Body of pancreas (tissue), 4 donors: ENCODE measurements at regions not wholly inside any gene's neighbourhood (a gene's known extent, or its start where the extent isn't known, plus 50 kb on each side); places are given as distances from the start of the nearest gene placed in this dataset.

ENCODE experiments used
- ATAC-seq: fragments of 150-250 bp; one replicate; pipeline ENCODE4 v1.9.1; 2016
- DNase-seq, 4 donors: peaks; one replicate each; pipeline ENCODE4 v3.0.0-alpha.2; 2019
- H3K27ac ChIP-seq, 4 donors: fragments of 200-600 bp; sonication (generic); 1 replicate in 3 of 4; 2 replicates in 1 of 4; pipeline versions ENCODE4 v1.5.1 to v1.6.1; 2016 to 2019; ENCODE audit warnings: mild to moderate bottlenecking in 1 of 4, mixed read lengths in 1 of 4, moderate library complexity in 1 of 4
- H3K27me3 ChIP-seq, 2 donors: fragments of 200-600 bp; sonication (generic); one replicate each; pipeline ENCODE4 v1.6.0; 2016; ENCODE audit warnings: mild to moderate bottlenecking in 1 of 2
- H3K36me3 ChIP-seq, 2 donors: fragments of 200-600 bp; sonication (generic); replicated peaks in 1 of 2; 2 replicates each; pipeline ENCODE4 v1.5.1; 2016; ENCODE audit warnings: low read depth in 2 of 2; ENCODE audit not compliant: insufficient read depth in 1 of 2
- H3K4me1 ChIP-seq: fragments of 200-600 bp; sonication (generic); one replicate; pipeline ENCODE4 v1.6.0; 2016
- H3K4me3 ChIP-seq, 2 donors: fragments of 200-600 bp; sonication (generic); 1 replicate in 1 of 2; 2 replicates in 1 of 2; pipeline ENCODE4 v1.5.1; 2016 to 2019
- H3K9me3 ChIP-seq, 3 donors: fragments of 200-600 bp; sonication (generic); 1 replicate in 2 of 3; 2 replicates in 1 of 3; pipeline ENCODE4 v1.5.1; 2016
- POLR2A ChIP-seq, 3 donors: fragments of 450-650 bp; IDR thresholded peaks; one replicate each; pipeline ENCODE4 v1.6.1; 2016; ENCODE audit warnings: antibody characterized with exemption in 3 of 3, mild to moderate bottlenecking in 2 of 3
- WGBS, 2 donors: methylation state at CpG; one replicate each; pipeline ENCODE4 v1.1.5; 2017; 5-methylcytosine and 5-hydroxymethylcytosine counted together
- intact Hi-C: fragments of 100-400 bp; cut with DNase I; formaldehyde crosslinking; loops from one replicate; pipeline ENCODE4 v1.15.1; 2023
- TF ChIP-seq, protein P1 (sequence below), 7 experiments: fragments of 450-650 bp in 4 of 7; fragments of 200-600 bp in 3 of 7; sonication (generic) in 3 of 7; IDR thresholded peaks; one replicate each; pipeline ENCODE4 v1.5.1; 2016 to 2019; ENCODE audit warnings: antibody characterized with exemption in 7 of 7

DNA sequence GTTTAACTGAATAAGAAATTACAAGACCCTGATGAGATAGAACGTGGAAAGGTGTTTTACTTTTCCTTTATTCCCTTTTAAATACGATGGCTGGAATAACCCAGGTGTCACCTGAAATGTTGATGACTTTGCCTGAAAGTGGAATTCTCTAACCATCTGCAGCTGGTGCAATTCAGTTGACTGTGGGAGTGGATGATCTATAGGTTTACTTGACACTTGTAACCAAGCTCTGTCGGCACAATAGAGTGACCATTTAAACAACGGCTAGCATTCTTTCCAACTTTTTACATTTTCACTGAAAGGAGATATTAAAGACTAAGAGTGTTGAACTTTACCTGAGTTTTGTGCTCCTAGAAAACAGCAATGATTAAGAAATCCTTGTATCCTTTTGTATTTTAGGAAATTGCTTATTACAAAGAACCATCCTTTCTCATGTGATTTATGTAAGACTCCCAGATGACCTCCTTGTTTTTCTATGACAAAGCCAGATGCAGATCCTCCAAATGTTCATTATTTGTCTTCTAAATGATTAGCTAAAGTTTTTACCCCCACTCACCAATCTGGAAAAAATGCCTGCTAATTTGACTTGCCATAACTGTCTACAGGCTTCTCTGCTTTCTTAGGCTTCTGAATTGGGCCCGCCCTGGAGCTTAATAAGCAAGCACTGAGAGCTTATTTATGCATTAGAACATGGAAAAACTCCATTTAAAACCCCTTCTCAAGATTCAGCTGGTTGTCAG, 129.5 kb upstream of the LRRC7 start:
- H3K4me3 ChIP-seq = no peak overlapping the region
- H3K4me1 ChIP-seq = no peaks in the 10 kb centered on the region
- intact Hi-C loops = no loop called here
- no peaks in the 10 kb centered on the region for H3K27me3 ChIP-seq
- no peaks in the 10 kb centered on the region for H3K9me3 ChIP-seq
- TF ChIP-seq, protein P1, sequence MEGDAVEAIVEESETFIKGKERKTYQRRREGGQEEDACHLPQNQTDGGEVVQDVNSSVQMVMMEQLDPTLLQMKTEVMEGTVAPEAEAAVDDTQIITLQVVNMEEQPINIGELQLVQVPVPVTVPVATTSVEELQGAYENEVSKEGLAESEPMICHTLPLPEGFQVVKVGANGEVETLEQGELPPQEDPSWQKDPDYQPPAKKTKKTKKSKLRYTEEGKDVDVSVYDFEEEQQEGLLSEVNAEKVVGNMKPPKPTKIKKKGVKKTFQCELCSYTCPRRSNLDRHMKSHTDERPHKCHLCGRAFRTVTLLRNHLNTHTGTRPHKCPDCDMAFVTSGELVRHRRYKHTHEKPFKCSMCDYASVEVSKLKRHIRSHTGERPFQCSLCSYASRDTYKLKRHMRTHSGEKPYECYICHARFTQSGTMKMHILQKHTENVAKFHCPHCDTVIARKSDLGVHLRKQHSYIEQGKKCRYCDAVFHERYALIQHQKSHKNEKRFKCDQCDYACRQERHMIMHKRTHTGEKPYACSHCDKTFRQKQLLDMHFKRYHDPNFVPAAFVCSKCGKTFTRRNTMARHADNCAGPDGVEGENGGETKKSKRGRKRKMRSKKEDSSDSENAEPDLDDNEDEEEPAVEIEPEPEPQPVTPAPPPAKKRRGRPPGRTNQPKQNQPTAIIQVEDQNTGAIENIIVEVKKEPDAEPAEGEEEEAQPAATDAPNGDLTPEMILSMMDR (IDR thresholded peaks at IDR 0.05) = no peak
- no peak for TF ChIP-seq POLR2A (IDR thresholded peaks at IDR 0.05)
- H3K27ac ChIP-seq = no peak overlapping the region
- DNase-seq (no peak), ATAC-seq (no peak)
- 22 to 29% methylated on average over 5 of the region's 5 CpGs for WGBS, 2 donors
- no peaks in the 10 kb centered on the region for H3K36me3 ChIP-seq

DNA sequence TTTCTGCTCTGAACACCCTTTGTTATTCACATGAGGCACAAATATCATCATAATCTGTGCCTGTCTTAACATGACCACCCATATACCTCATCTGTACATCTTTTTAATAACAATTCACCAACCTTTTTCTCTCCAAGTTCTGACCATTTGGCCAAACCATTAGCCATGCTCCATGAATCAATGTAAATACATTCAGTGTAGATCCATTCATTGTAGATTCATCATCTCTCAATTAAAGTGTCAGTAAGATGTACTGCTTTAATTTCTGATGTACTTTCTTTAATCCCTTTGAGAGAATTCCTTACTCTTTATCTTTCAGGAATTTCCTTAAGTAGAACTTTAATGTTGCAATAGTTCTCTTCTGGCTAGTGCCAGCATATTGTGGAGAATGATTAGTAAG, 126.2 kb upstream of the LRRC7 start:
- H3K4me3 ChIP-seq = no peak overlapping the region
- no peak for TF ChIP-seq POLR2A (IDR thresholded peaks at IDR 0.05)
- TF ChIP-seq, protein P1 (IDR thresholded peaks at IDR 0.05) = no peak
- intact Hi-C loops = no loop called here
- no peaks in the 10 kb centered on the region for H3K9me3 ChIP-seq
- no peaks in the 10 kb centered on the region for H3K4me1 ChIP-seq
- H3K27me3 ChIP-seq = no peaks in the 10 kb centered on the region
- no peaks in the 10 kb centered on the region for H3K36me3 ChIP-seq
- no peak overlapping the region for H3K27ac ChIP-seq
- DNase-seq (no peak), ATAC-seq (no peak)

DNA sequence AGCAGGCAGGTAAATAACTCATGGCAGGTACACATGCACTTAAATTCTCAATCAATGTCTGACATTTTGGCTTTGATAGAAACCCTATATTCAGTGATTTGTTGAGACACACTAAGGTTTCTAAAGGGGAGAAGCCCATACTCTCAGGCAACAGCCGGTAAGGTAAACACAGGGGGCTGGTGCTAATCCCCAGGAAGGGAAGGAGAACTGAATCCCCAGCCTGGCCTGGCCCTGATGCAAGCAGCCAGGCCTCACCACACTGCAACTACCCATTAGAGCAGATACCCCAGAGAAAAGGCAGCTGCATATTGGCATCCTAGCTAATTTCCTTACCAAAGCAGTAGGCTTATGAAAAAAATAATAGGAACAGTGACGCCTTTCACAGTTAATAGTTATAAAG, 116.5 kb upstream of the LRRC7 start:
- TF ChIP-seq POLR2A (IDR thresholded peaks at IDR 0.05) = no peak
- TF ChIP-seq, protein P1 (IDR thresholded peaks at IDR 0.05) = no peak
- H3K9me3 ChIP-seq = no peaks in the 10 kb centered on the region
- ATAC-seq (no peak), DNase-seq (no peak)
- intact Hi-C loops = no loop called here
- H3K4me1 ChIP-seq = no peaks in the 10 kb centered on the region
- H3K27ac ChIP-seq = no peak overlapping the region
- no peak overlapping the region for H3K4me3 ChIP-seq
- no peaks in the 10 kb centered on the region for H3K27me3 ChIP-seq
- 45 to 73% methylated on average over 2 of the region's 2 CpGs for WGBS, 2 donors
- H3K36me3 ChIP-seq = no peaks in the 10 kb centered on the region

DNA sequence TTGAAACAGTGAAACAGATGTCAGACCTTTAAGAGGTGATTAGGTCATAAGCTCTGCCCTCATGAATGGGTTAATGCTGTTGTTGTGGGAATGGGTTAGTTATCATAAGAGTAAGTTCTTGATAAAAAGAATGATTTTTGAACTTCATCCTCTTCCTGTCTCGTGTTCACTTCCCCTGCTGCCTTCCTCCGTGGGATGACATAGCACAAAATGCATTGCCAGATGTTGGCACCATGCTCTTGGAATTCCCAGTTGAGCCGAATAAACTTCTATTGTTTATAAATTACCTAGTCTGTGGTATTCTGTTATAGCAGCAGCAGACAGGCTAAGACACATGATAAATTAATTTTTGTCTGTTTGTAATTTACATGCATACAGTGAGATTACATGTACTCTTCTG, 112.0 kb upstream of the LRRC7 start:
- DNase-seq (no peak), ATAC-seq (no peak)
- no peaks in the 10 kb centered on the region for H3K4me1 ChIP-seq
- intact Hi-C loops = no loop called here
- WGBS, 2 donors = 38 to 43% methylated on average over 3 of the region's 3 CpGs
- no peak overlapping the region for H3K4me3 ChIP-seq
- H3K27ac ChIP-seq = no peak overlapping the region
- no peaks in the 10 kb centered on the region for H3K27me3 ChIP-seq
- H3K9me3 ChIP-seq = no peaks in the 10 kb centered on the region
- no peak for TF ChIP-seq POLR2A (IDR thresholded peaks at IDR 0.05)
- TF ChIP-seq, protein P1 (IDR thresholded peaks at IDR 0.05) = no peak
- H3K36me3 ChIP-seq = no peaks in the 10 kb centered on the region

DNA sequence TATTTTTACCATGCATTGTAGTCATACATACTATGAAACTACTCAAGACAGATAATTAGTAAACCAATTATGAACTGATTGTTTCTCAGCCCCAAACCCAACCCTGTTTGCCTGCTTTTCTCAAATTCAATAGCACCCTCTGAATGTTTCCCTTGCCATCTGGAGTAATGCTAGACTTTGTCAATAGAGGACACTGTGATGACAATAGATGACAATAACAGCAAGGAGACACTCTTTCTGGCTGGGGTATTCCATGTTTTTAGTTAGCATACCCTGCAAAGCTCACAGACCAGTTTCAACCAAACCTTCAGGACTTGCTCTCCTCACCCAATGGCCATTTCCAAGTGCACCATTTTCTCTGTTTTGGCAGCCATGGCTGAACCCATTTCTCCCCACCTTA, 108.5 kb upstream of the LRRC7 start:
- Histone ChIP-seq H3K4me1 (no peaks in the 10 kb centered on the region), H3K4me3 (no peak overlapping the region), H3K36me3 (no peaks in the 10 kb centered on the region), H3K27ac (no peak overlapping the region), H3K27me3 (no peaks in the 10 kb centered on the region), H3K9me3 (no peaks in the 10 kb centered on the region)
- TF ChIP-seq POLR2A (IDR thresholded peaks at IDR 0.05) = no peak
- TF ChIP-seq, protein P1 (IDR thresholded peaks at IDR 0.05) = no peak
- intact Hi-C loops = no loop called here
- ATAC-seq (no peak), DNase-seq (no peak)
